Esophagus muscularis mucosa (tissue), 4 donors: ENCODE measurements at regions not wholly inside any gene's neighbourhood (a gene's known extent, or its start where the extent isn't known, plus 50 kb on each side); places are given as distances from the start of the nearest gene placed in this dataset.

Experiments
- DNase-seq: peaks from one replicate; pipeline ENCODE4 v3.0.0-alpha.2; 2017; ENCODE audit errors: extremely low spot score
- H3K27ac ChIP-seq, 4 donors: fragments of 200-600 bp; sonication (generic); replicated peaks in 1 of 4; 1 replicate in 3 of 4; 2 replicates in 1 of 4; pipeline ENCODE4 v1.5.1; 2016 to 2019; ENCODE audit warnings: mild to moderate bottlenecking in 1 of 4
- H3K27me3 ChIP-seq, 4 donors: fragments of 200-600 bp; sonication (generic); one replicate each; pipeline versions ENCODE4 v1.5.1 to v1.6.0; 2016 to 2019
- H3K36me3 ChIP-seq, 4 donors: fragments of 200-600 bp; sonication (generic); one replicate each; pipeline ENCODE4 v1.5.1; 2016 to 2019
- H3K4me1 ChIP-seq, 4 donors: fragments of 200-600 bp; sonication (generic); one replicate each; pipeline ENCODE4 v1.5.1; 2016 to 2019
- H3K4me3 ChIP-seq, 4 donors: fragments of 200-600 bp; sonication (generic); 1 replicate in 2 of 4; 2 replicates in 2 of 4; pipeline ENCODE4 v1.5.1; 2016 to 2019; ENCODE audit warnings: mild to moderate bottlenecking in 4 of 4, moderate library complexity in 1 of 4
- H3K9me3 ChIP-seq, 4 donors: fragments of 200-600 bp; sonication (generic); 1 replicate in 3 of 4; 2 replicates in 1 of 4; pipeline ENCODE4 v1.5.1; 2016 to 2019
- EP300 ChIP-seq: sonication (generic); formaldehyde crosslinking; IDR thresholded peaks from one replicate; pipeline ENCODE4 v1.6.1; 2017; ENCODE audit warnings: antibody characterized with exemption
- POLR2A ChIP-seq: fragments of 450-650 bp; IDR thresholded peaks from one replicate; pipeline ENCODE4 v1.6.1; 2017; ENCODE audit warnings: antibody characterized with exemption, moderate library complexity, mild to moderate bottlenecking, low read depth
- POLR2AphosphoS5 ChIP-seq, 2 donors: sonication (generic); formaldehyde crosslinking; IDR thresholded peaks; one replicate each; pipeline ENCODE4 v1.6.1; 2017; ENCODE audit warnings: antibody characterized with exemption in 2 of 2
- WGBS: methylation state at CpG from one replicate; pipeline ENCODE4 v1.1.5; 2018; 5-methylcytosine and 5-hydroxymethylcytosine counted together
- intact Hi-C: fragments of 100-400 bp; cut with DNase I; formaldehyde crosslinking; loops from one replicate; pipeline ENCODE4 v1.15.1; 2023
- TF ChIP-seq, protein P1 (sequence below), 3 experiments: fragments of 200-600 bp in 2 of 3; fragments of 450-650 bp in 1 of 3; sonication (generic) in 2 of 3; IDR thresholded peaks; one replicate each; pipeline ENCODE4 v1.5.1; 2017 to 2019; ENCODE audit warnings: antibody characterized with exemption in 3 of 3, mild to moderate bottlenecking in 2 of 3, moderate library complexity in 1 of 3

DNA sequence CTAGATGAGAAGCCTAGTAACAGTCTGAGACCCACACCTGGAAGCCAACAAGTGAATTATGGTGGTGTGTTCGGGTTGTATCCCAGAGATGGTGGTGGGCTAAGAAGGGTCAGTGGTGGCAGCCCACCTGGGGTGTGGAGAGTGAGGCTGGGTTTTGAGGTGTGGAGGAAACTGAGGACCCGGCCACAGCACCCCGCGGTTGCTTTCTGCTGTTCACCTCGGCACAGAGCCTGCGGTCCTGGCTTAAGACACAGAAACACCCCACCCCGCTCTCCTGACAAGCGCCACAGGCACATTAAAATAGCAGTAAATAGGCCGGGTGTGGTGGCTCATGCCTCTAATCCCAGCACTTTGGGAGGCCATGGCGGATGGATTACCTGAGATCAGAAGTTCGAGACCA, 395.1 kb downstream of the GLRX3 start:
- peak; percentile 82 for DNase-seq
- H3K27me3 ChIP-seq = no peaks in the 10 kb centered on the region
- peaks cover 0 to 6% (median 0%) of the 10 kb centered on the region in 4 donors for H3K9me3 ChIP-seq

DNA sequence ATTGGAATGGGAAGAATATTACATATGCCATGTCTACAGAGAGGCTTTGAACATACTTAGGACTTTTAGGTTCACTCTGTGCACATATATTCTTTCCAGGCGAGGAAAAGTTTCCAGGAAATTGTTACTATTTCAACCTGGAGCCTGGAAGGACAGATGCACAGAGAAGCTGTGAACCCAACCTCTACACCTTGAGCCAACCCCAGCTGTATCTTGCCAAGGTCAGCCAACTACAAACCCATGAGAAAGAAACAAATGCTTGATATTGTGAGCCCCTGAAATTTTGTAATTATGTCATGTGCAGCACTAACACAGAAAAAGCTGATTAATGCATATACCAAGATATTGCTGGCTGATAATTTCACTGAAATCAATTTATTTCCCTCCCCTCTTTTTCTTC, 404.9 kb downstream of the GLRX3 start:
- H3K9me3 ChIP-seq = no peaks in the 10 kb centered on the region
- H3K4me3 ChIP-seq = no peak overlapping the region
- no peaks in the 10 kb centered on the region for H3K36me3 ChIP-seq
- no peak overlapping the region for H3K27ac ChIP-seq
- intact Hi-C loops = no loop called here
- H3K4me1 ChIP-seq = no peaks in the 10 kb centered on the region
- no peak for TF ChIP-seq POLR2AphosphoS5 (IDR thresholded peaks at IDR 0.05)
- no peak for TF ChIP-seq EP300
- no peak for TF ChIP-seq POLR2A
- TF ChIP-seq, protein P1, sequence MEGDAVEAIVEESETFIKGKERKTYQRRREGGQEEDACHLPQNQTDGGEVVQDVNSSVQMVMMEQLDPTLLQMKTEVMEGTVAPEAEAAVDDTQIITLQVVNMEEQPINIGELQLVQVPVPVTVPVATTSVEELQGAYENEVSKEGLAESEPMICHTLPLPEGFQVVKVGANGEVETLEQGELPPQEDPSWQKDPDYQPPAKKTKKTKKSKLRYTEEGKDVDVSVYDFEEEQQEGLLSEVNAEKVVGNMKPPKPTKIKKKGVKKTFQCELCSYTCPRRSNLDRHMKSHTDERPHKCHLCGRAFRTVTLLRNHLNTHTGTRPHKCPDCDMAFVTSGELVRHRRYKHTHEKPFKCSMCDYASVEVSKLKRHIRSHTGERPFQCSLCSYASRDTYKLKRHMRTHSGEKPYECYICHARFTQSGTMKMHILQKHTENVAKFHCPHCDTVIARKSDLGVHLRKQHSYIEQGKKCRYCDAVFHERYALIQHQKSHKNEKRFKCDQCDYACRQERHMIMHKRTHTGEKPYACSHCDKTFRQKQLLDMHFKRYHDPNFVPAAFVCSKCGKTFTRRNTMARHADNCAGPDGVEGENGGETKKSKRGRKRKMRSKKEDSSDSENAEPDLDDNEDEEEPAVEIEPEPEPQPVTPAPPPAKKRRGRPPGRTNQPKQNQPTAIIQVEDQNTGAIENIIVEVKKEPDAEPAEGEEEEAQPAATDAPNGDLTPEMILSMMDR (IDR thresholded peaks at IDR 0.05) = no peak
- 90% methylated on average over 1 of the region's 1 CpG for WGBS
- peaks cover 0 to 25% (median 0%) of the 10 kb centered on the region in 4 donors for H3K27me3 ChIP-seq
- peak; percentile 19 for DNase-seq

More for the DNA sequence above, 395.1 kb downstream of the GLRX3 start:
- Histone ChIP-seq H3K4me1 (no peaks in the 10 kb centered on the region), H3K36me3 (no peaks in the 10 kb centered on the region), H3K4me3 (no peak overlapping the region), H3K27ac (no peak overlapping the region)
- 84% methylated on average over 11 of the region's 11 CpGs for WGBS
- intact Hi-C loops = no loop called here
- no peak for TF ChIP-seq POLR2A
- TF ChIP-seq EP300 = no peak
- TF ChIP-seq, protein P1 (IDR thresholded peaks at IDR 0.05) = no peak
- no peak for TF ChIP-seq POLR2AphosphoS5 (IDR thresholded peaks at IDR 0.05)

DNA sequence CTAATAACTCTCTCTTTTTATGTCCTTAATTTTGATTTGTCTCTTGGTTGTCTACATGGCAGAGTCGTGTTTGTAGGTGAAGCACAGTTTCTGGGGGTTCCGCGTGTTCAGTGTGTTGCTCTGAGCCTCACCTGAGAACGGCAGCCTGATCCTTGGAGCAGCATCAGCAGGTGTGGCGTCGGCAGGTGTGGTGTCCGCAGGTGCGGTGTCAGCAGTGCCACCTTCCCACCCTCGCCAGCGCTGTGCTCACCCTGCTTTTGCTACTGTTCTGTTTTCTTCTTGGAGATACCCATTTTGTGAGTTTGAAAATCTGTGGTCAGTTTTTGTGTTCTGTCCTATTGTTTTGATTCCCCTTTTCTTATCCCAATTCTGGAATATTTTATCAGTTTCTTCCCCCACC, 406.6 kb downstream of the GLRX3 start:
- DNase-seq = peak; percentile 86
- no peaks in the 10 kb centered on the region for H3K4me1 ChIP-seq
- TF ChIP-seq POLR2AphosphoS5 (IDR thresholded peaks at IDR 0.05) (no peak), EP300 (no peak), POLR2A (no peak)
- TF ChIP-seq, protein P1 (IDR thresholded peaks at IDR 0.05) = no peak
- H3K4me3 ChIP-seq = no peak overlapping the region
- WGBS = 87% methylated on average over 10 of the region's 10 CpGs
- no peaks in the 10 kb centered on the region for H3K36me3 ChIP-seq
- intact Hi-C loops = no loop called here
- peaks cover 0 to 41% (median 0%) of the 10 kb centered on the region in 4 donors for H3K27me3 ChIP-seq
- H3K9me3 ChIP-seq = no peaks in the 10 kb centered on the region
- H3K27ac ChIP-seq = no peak overlapping the region

DNA sequence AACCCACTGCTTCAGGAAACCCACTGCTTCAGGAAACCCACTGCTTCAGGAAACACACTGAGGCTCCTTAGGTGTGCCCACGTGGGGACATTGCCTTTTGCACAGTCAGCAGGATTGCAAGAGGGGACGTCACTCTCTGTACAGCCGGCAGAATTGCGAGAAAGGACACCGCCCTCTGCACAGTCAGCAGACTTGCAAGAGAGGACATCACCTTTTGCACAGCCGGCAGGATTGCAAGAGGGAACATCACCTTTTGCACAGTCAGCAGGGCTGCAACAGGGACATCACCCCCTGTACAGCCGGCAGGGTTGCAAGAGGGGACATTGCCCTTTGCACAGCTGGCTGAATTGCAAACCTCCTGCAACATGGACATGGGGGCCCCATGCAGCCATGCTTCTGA, 407.6 kb downstream of the GLRX3 start:
- Histone ChIP-seq H3K27me3 (peaks cover 0 to 50% (median 0%) of the 10 kb centered on the region in 4 donors), H3K36me3 (no peaks in the 10 kb centered on the region), H3K4me1 (no peaks in the 10 kb centered on the region), H3K27ac (no peak overlapping the region), H3K4me3 (no peak overlapping the region), H3K9me3 (no peaks in the 10 kb centered on the region)
- no peak for DNase-seq
- TF ChIP-seq EP300 = no peak
- TF ChIP-seq, protein P1 (IDR thresholded peaks at IDR 0.05) = no peak
- TF ChIP-seq POLR2A = no peak
- TF ChIP-seq POLR2AphosphoS5 (IDR thresholded peaks at IDR 0.05) = no peak
- intact Hi-C loops = no loop called here
- WGBS = 94% methylated on average over 3 of the region's 7 CpGs

DNA sequence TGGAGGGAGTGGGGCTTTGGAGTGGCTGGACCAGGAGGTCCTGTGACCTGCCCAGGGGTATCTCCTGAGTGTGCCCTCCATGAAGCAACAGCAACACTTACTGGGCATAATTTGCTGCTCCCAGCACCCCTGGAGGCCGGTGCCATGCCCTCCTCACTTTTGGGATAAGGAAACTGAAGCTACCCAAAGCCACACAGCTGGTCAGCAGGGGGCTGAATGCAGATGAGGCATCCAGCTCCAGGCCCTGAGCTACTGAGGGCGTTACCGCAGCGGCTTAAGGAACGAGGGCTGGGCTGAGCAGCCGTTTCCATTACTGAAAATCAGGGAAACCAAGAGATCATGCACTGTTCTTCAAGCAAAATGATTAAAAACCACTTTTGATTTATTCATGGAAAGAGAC, 408.9 kb downstream of the GLRX3 start:
- no peak overlapping the region for H3K27ac ChIP-seq
- H3K4me3 ChIP-seq = no peak overlapping the region
- DNase-seq = peak; percentile 62
- H3K9me3 ChIP-seq = no peaks in the 10 kb centered on the region
- no peaks in the 10 kb centered on the region for H3K36me3 ChIP-seq
- 35% methylated on average over 6 of the region's 6 CpGs for WGBS
- peaks cover 0 to 51% (median 0%) of the 10 kb centered on the region in 4 donors for H3K27me3 ChIP-seq
- no peaks in the 10 kb centered on the region for H3K4me1 ChIP-seq
- intact Hi-C loops = no loop called here
- TF ChIP-seq, protein P1 (IDR thresholded peaks at IDR 0.05) = no peak
- no peak for TF ChIP-seq POLR2AphosphoS5 (IDR thresholded peaks at IDR 0.05)
- TF ChIP-seq EP300 = no peak
- TF ChIP-seq POLR2A = no peak
